DND-41 (cell line): ENCODE measurements at regions not wholly inside any gene's neighbourhood (a gene's known extent, or its start where the extent isn't known, plus 50 kb on each side); places are given as distances from the start of the nearest gene placed in this dataset.

Source experiments
- CTCF ChIP-seq: IDR thresholded peaks from 2 replicates; pipeline ENCODE4 v1.5.1; 2012; ENCODE audit warnings: borderline replicate concordance, low read length, moderate library complexity, mild to moderate bottlenecking; ENCODE audit not compliant: poor library complexity, severe bottlenecking; ENCODE audit errors: extremely low read depth
- EZH2 ChIP-seq: IDR thresholded peaks from 3 replicates; pipeline ENCODE4 v1.6.1; 2012; ENCODE audit warnings: borderline replicate concordance, low read depth, mild to moderate bottlenecking, moderate library complexity, low read length, inconsistent platforms; ENCODE audit not compliant: severe bottlenecking

GRCh38 chr2:235300368-235301201 is 193.3 kb upstream of the AGAP1 start:
- TF ChIP-seq CTCF = no peak
- TF ChIP-seq EZH2 = no peak
